A549 (cell line): ENCODE measurements at regions not wholly inside any gene's neighbourhood (a gene's known extent, or its start where the extent isn't known, plus 50 kb on each side); places are given as distances from the start of the nearest gene placed in this dataset.

ENCODE experiments used
- CBX8 ChIP-seq: fragments of 200-600 bp; sonication (generic); IDR thresholded peaks from 2 replicates; pipeline ENCODE4 v1.6.1; 2016
- CHD2 ChIP-seq: fragments of 150-350 bp; IDR thresholded peaks from 2 replicates; pipeline ENCODE4 v1.6.1; 2014; ENCODE audit warnings: low read length; ENCODE audit not compliant: partially characterized antibody
- HDAC2 ChIP-seq: fragments of 200-600 bp; sonication (generic); IDR thresholded peaks from 2 replicates; pipeline ENCODE4 v1.6.1; 2016
- MAFK ChIP-seq: fragments of 450-650 bp; IDR thresholded peaks from 2 replicates; pipeline ENCODE4 v1.6.1; 2014; ENCODE audit not compliant: partially characterized antibody
- POLR2A ChIP-seq: IDR thresholded peaks from 2 replicates; pipeline ENCODE4 v1.6.1; 2012; ENCODE audit warnings: mild to moderate bottlenecking, low read length
- RAD21 ChIP-seq, 2 experiments: fragments of >200 bp in 1 of 2; sonication (Bioruptor Twin) in 1 of 2; formaldehyde crosslinking in 1 of 2; IDR thresholded peaks in 1 of 2; conservative IDR thresholded peaks in 1 of 2; 2 replicates in 1 of 2; 3 replicates in 1 of 2; pipeline ENCODE4 v1.6.1; 2012 to 2018; ENCODE audit warnings: inconsistent platforms in 1 of 2
- TP53 ChIP-seq: fragments of 250-450 bp; sonication (Bioruptor Pico); IDR thresholded peaks from 2 replicates; pipeline ENCODE4 v1.5.0; 2021; ENCODE audit warnings: mild to moderate bottlenecking, moderate library complexity
- TF ChIP-seq, protein P1 (sequence below): fragments of >200 bp; sonication (Bioruptor Twin); formaldehyde crosslinking; IDR thresholded peaks from 3 replicates; pipeline ENCODE4 v1.5.1; 2016
- TF ChIP-seq, protein P2 (sequence below): fragments of 250-450 bp; sonication (Bioruptor Pico); IDR thresholded peaks from 2 replicates; pipeline ENCODE4 v1.5.0; 2021; ENCODE audit warnings: mild to moderate bottlenecking, moderate library complexity, borderline replicate concordance

DNA sequence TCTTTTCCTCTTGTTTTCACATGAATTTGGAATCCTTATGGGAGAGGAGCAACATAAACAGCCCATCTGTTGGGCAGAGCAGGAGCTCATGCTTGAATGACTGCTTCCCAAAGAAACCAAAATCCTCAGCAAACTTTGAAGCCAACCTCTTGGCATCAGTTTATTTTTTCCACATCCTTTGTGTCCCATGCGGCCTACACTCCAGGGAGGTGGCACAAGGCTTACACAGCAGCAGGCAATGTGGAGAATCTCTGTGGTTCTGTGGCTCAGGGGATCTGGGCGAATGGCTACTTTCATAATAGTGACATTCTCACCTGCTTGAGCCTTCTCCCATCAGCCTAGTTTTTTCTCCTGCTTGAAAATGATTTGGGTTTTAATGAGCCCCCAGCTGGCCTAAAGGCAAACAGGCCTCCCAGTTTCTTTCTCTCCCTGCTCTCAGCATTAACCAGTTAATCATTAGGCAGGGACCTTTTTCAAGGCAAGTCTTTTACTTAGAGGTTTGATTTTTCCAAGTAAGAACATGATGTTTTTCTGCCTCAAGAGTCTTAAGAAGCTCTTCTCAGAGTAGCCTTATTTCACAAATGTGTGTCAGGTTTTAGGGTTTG is 370.3 kb downstream of the ARHGEF28 start:
- TF ChIP-seq, protein P1, sequence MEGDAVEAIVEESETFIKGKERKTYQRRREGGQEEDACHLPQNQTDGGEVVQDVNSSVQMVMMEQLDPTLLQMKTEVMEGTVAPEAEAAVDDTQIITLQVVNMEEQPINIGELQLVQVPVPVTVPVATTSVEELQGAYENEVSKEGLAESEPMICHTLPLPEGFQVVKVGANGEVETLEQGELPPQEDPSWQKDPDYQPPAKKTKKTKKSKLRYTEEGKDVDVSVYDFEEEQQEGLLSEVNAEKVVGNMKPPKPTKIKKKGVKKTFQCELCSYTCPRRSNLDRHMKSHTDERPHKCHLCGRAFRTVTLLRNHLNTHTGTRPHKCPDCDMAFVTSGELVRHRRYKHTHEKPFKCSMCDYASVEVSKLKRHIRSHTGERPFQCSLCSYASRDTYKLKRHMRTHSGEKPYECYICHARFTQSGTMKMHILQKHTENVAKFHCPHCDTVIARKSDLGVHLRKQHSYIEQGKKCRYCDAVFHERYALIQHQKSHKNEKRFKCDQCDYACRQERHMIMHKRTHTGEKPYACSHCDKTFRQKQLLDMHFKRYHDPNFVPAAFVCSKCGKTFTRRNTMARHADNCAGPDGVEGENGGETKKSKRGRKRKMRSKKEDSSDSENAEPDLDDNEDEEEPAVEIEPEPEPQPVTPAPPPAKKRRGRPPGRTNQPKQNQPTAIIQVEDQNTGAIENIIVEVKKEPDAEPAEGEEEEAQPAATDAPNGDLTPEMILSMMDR, result no peak
- TF ChIP-seq POLR2A, result no peak
- TF ChIP-seq RAD21 (conservative IDR thresholded peaks at IDR 0.05 in 1 of 2, IDR thresholded peaks at IDR 0.05 in 1 of 2), result no peak
- TF ChIP-seq MAFK, result no peak
- no peak for TF ChIP-seq CBX8
- TF ChIP-seq, protein P2, sequence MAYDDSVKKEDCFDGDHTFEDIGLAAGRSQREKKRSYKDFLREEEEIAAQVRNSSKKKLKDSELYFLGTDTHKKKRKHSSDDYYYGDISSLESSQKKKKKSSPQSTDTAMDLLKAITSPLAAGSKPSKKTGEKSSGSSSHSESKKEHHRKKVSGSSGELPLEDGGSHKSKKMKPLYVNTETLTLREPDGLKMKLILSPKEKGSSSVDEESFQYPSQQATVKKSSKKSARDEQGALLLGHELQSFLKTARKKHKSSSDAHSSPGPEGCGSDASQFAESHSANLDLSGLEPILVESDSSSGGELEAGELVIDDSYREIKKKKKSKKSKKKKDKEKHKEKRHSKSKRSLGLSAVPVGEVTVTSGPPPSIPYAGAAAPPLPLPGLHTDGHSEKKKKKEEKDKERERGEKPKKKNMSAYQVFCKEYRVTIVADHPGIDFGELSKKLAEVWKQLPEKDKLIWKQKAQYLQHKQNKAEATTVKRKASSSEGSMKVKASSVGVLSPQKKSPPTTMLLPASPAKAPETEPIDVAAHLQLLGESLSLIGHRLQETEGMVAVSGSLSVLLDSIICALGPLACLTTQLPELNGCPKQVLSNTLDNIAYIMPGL (CRISPR knock-in tag), result no peak
- no peak for TF ChIP-seq HDAC2
- TF ChIP-seq CHD2, result no peak
- TF ChIP-seq TP53 (CRISPR knock-in tag), result no peak
